H9 (cell line): ENCODE measurements at regions not wholly inside any gene's neighbourhood (a gene's known extent, or its start where the extent isn't known, plus 50 kb on each side); places are given as distances from the start of the nearest gene placed in this dataset.

ENCODE experiments used
- DNase-seq: peaks from one replicate; pipeline ENCODE4 v3.0.0-alpha.2; 2017
- H2AFZ ChIP-seq: one replicate; pipeline ENCODE4 v1.6.1; 2013; ENCODE audit warnings: mild to moderate bottlenecking, low read length, control low read depth, moderate library complexity
- H2AK5ac ChIP-seq: 2 replicates; pipeline ENCODE4 v1.6.1; 2013; ENCODE audit warnings: low read length, control low read depth, mixed read lengths; ENCODE audit not compliant: insufficient read length
- H2BK120ac ChIP-seq: one replicate; pipeline ENCODE4 v1.6.1; 2013; ENCODE audit warnings: low read depth, mild to moderate bottlenecking, low read length, control low read depth, inconsistent platforms; ENCODE audit not compliant: poor library complexity, severe bottlenecking
- H2BK12ac ChIP-seq: 2 replicates; pipeline ENCODE4 v1.6.1; 2013; ENCODE audit warnings: low read length, control low read depth, mixed read lengths, low read depth; ENCODE audit not compliant: insufficient read length
- H2BK15ac ChIP-seq: 2 replicates; pipeline ENCODE4 v1.6.1; 2013; ENCODE audit warnings: low read depth, low read length, control low read depth
- H2BK20ac ChIP-seq: one replicate; pipeline ENCODE4 v1.6.1; 2013; ENCODE audit warnings: low read depth, mild to moderate bottlenecking, low read length, control low read depth, inconsistent platforms; ENCODE audit not compliant: poor library complexity, severe bottlenecking
- H2BK5ac ChIP-seq: 2 replicates; pipeline ENCODE4 v1.6.1; 2013; ENCODE audit warnings: low read length, control low read depth, mixed read lengths; ENCODE audit not compliant: insufficient read length
- H3K14ac ChIP-seq: 2 replicates; pipeline ENCODE4 v1.6.1; 2013; ENCODE audit warnings: low read length, control low read depth; ENCODE audit not compliant: insufficient read depth
- H3K18ac ChIP-seq: 2 replicates; pipeline ENCODE4 v1.6.1; 2013; ENCODE audit warnings: low read depth, mild to moderate bottlenecking, mixed read lengths, low read length, control low read depth; ENCODE audit not compliant: insufficient read length
- H3K23ac ChIP-seq: 2 replicates; pipeline ENCODE4 v1.6.1; 2013; ENCODE audit warnings: low read length, control low read depth, mixed read lengths, low read depth; ENCODE audit not compliant: insufficient read length
- H3K23me2 ChIP-seq: 2 replicates; pipeline ENCODE4 v1.6.1; 2013; ENCODE audit warnings: low read depth, mild to moderate bottlenecking, mixed read lengths, low read length, control low read depth; ENCODE audit not compliant: insufficient read length, poor library complexity, severe bottlenecking
- H3K27ac ChIP-seq: 2 replicates; pipeline ENCODE4 v1.5.1; 2013; ENCODE audit warnings: low read length, control low read depth, mixed read lengths, low read depth; ENCODE audit not compliant: insufficient read length
- H3K27me3 ChIP-seq: 2 replicates; pipeline ENCODE4 v1.6.1; 2013; ENCODE audit warnings: low read length, control low read depth, inconsistent platforms; ENCODE audit not compliant: insufficient read depth
- H3K4ac ChIP-seq: 2 replicates; pipeline ENCODE4 v1.6.1; 2013; ENCODE audit warnings: low read depth, mild to moderate bottlenecking, control low read depth, inconsistent platforms, low read length, moderate library complexity
- H3K4me1 ChIP-seq: 2 replicates; pipeline ENCODE4 v1.6.1; 2013; ENCODE audit warnings: low read length, control low read depth, inconsistent platforms; ENCODE audit not compliant: insufficient read depth
- H3K4me2 ChIP-seq: 2 replicates; pipeline ENCODE4 v1.6.1; 2013; ENCODE audit warnings: low read length, control low read depth, mixed read lengths; ENCODE audit not compliant: insufficient read length, insufficient read depth
- H3K56ac ChIP-seq: 2 replicates; pipeline ENCODE4 v1.6.1; 2013; ENCODE audit warnings: low read depth, mild to moderate bottlenecking, mixed read lengths, low read length, control low read depth; ENCODE audit not compliant: insufficient read length
- H3K79me1 ChIP-seq: 2 replicates; pipeline ENCODE4 v1.6.1; 2013; ENCODE audit warnings: low read depth, mild to moderate bottlenecking, moderate library complexity, low read length, control low read depth, inconsistent platforms; ENCODE audit not compliant: insufficient read depth, poor library complexity, severe bottlenecking
- H3K79me2 ChIP-seq: 2 replicates; pipeline ENCODE4 v1.6.1; 2013; ENCODE audit warnings: low read length, control low read depth, inconsistent platforms; ENCODE audit not compliant: insufficient read depth
- H3K9ac ChIP-seq: 2 replicates; pipeline ENCODE4 v1.6.1; 2013; ENCODE audit warnings: low read length, control low read depth, mixed read lengths; ENCODE audit not compliant: insufficient read length; ENCODE audit errors: extremely low read depth
- H3K9me3 ChIP-seq: one replicate; pipeline ENCODE4 v1.6.1; 2013; ENCODE audit warnings: low read depth, low read length, inconsistent platforms; ENCODE audit not compliant: control insufficient read depth
- H3T11ph ChIP-seq: one replicate; pipeline ENCODE4 v1.6.1; 2013; ENCODE audit warnings: mild to moderate bottlenecking, low read length, control low read depth, inconsistent platforms
- H4K20me1 ChIP-seq: one replicate; pipeline ENCODE4 v1.6.1; 2013; ENCODE audit not compliant: control insufficient read depth, insufficient read length, insufficient read depth
- H4K5ac ChIP-seq: 2 replicates; pipeline ENCODE4 v1.6.1; 2013; ENCODE audit warnings: low read depth, mild to moderate bottlenecking, mixed read lengths, low read length, control low read depth; ENCODE audit not compliant: insufficient read length
- H4K8ac ChIP-seq: replicated peaks from 2 replicates; pipeline ENCODE4 v1.6.1; 2013; ENCODE audit warnings: low read length, control low read depth, mixed read lengths, low read depth; ENCODE audit not compliant: insufficient read length
- H4K91ac ChIP-seq: 2 replicates; pipeline ENCODE4 v1.6.1; 2013; ENCODE audit warnings: low read depth, mild to moderate bottlenecking, moderate library complexity, mixed read lengths, low read length, control low read depth; ENCODE audit not compliant: insufficient read length
- H3K27ac Mint-ChIP-seq, 3 experiments: 2 replicates in 2 of 3; 3 replicates in 1 of 3; pipeline ENCODE4 v1.8.0; 2020 to 2021; ENCODE audit warnings: mixed read lengths in 3 of 3, mild to moderate bottlenecking in 1 of 3, moderate library complexity in 1 of 3
- H3K27me3 Mint-ChIP-seq: 2 replicates; pipeline ENCODE4 v1.8.0; 2021; ENCODE audit warnings: low read depth, mild to moderate bottlenecking, moderate library complexity, mixed read lengths
- H3K36me3 Mint-ChIP-seq, 3 experiments: 2 replicates in 2 of 3; 3 replicates in 1 of 3; pipeline ENCODE4 v1.8.0; 2020 to 2021; ENCODE audit warnings: low read depth in 3 of 3, mixed read lengths in 3 of 3; ENCODE audit not compliant: insufficient read depth in 1 of 3
- H3K4me1 Mint-ChIP-seq, 2 experiments: 2 replicates each; pipeline ENCODE4 v1.8.0; 2020; ENCODE audit warnings: mixed read lengths in 2 of 2
- H3K4me3 Mint-ChIP-seq, 2 experiments: 2 replicates in 1 of 2; 3 replicates in 1 of 2; pipeline ENCODE4 v1.8.0; 2020 to 2021; ENCODE audit warnings: mild to moderate bottlenecking in 2 of 2, mixed read lengths in 2 of 2, moderate library complexity in 1 of 2
- H3K9me3 Mint-ChIP-seq, 2 experiments: 2 replicates in 1 of 2; 3 replicates in 1 of 2; pipeline ENCODE4 v1.8.0; 2020; ENCODE audit warnings: mild to moderate bottlenecking in 2 of 2, mixed read lengths in 2 of 2, moderate library complexity in 1 of 2
- WGBS: extraction: QIAGEN DNeasy Blood & Tissue Kit; methylation state at CpG from one replicate; pipeline ENCODE4 v1.1.7; 2013; ENCODE audit warnings: missing lambda C conversion rate, low lambda C conversion rate, mixed read lengths; ENCODE audit not compliant: insufficient read length; ENCODE audit errors: extremely low coverage; 5-methylcytosine and 5-hydroxymethylcytosine counted together
- TF ChIP-seq, protein P1 (sequence below): fragments of 200-600 bp; sonication (generic); conservative IDR thresholded peaks from 3 replicates; pipeline ENCODE4 v1.8.0; 2021; ENCODE audit warnings: antibody characterized with exemption, mild to moderate bottlenecking

DNA sequence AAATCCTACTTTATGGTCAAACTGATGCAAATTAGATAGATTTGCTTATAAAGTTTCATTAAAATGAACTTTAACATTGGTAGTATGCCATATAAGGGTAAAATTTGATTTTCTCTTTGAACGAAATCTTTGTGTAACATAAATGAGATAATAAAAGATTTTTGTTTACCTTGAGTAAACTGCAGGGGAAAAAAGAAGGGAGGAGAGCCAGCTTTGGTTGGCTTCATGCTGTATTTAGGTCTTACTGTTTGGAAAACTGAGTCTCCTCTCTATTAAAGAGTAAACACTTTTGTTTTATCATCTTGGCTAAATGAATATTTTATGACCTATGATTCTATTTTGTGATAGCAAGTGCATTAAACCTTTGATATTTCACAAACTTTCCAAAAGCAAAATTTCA lies 267.6 kb downstream of the IPO8 start:
- no CpG with 5 or more reads among the region's 1 CpG for WGBS
- Mint-ChIP-seq H3K4me1 (no peaks in the 10 kb centered on the region), H3K4me3 (no peak overlapping the region)

More for the DNA sequence above, 267.6 kb downstream of the IPO8 start:
- no peak overlapping the region for H3T11ph ChIP-seq
- H2BK15ac ChIP-seq: no peak overlapping the region
- H2AFZ ChIP-seq: no peak overlapping the region
- H3K18ac ChIP-seq: no peak overlapping the region
- no peak overlapping the region for H3K56ac ChIP-seq
- H2BK5ac ChIP-seq: no peak overlapping the region
- H3K9me3 ChIP-seq: peaks cover 7% of the 10 kb centered on the region
- TF ChIP-seq, protein P1, sequence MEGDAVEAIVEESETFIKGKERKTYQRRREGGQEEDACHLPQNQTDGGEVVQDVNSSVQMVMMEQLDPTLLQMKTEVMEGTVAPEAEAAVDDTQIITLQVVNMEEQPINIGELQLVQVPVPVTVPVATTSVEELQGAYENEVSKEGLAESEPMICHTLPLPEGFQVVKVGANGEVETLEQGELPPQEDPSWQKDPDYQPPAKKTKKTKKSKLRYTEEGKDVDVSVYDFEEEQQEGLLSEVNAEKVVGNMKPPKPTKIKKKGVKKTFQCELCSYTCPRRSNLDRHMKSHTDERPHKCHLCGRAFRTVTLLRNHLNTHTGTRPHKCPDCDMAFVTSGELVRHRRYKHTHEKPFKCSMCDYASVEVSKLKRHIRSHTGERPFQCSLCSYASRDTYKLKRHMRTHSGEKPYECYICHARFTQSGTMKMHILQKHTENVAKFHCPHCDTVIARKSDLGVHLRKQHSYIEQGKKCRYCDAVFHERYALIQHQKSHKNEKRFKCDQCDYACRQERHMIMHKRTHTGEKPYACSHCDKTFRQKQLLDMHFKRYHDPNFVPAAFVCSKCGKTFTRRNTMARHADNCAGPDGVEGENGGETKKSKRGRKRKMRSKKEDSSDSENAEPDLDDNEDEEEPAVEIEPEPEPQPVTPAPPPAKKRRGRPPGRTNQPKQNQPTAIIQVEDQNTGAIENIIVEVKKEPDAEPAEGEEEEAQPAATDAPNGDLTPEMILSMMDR: no peak
- no peak overlapping the region for H4K8ac ChIP-seq
- no peak overlapping the region for H4K91ac ChIP-seq
- H3K14ac ChIP-seq: no peak overlapping the region
- no peaks in the 10 kb centered on the region for H3K27me3 Mint-ChIP-seq
- H3K9ac ChIP-seq: no peak overlapping the region
- H3K9me3 Mint-ChIP-seq: peaks cover 43 to 51% of the 10 kb centered on the region in 2 experiments
- no peak overlapping the region for H3K27ac Mint-ChIP-seq
- no peak overlapping the region for H2AK5ac ChIP-seq
- no peak overlapping the region for H4K5ac ChIP-seq
- H3K23ac ChIP-seq: no peak overlapping the region
- H2BK120ac ChIP-seq: no peak overlapping the region
- no peak overlapping the region for H2BK20ac ChIP-seq
- no peaks in the 10 kb centered on the region for H3K4me1 ChIP-seq
- H3K36me3 Mint-ChIP-seq: peaks cover 6 to 21% (median 20%) of the 10 kb centered on the region in 3 experiments; a peak in 6 of 7 replicates
- no peak overlapping the region for H3K4ac ChIP-seq
- no peaks in the 10 kb centered on the region for H3K79me2 ChIP-seq
- DNase-seq: no peak
- no peak overlapping the region for H3K4me2 ChIP-seq
- no peak overlapping the region for H2BK12ac ChIP-seq
- no peaks in the 10 kb centered on the region for H3K23me2 ChIP-seq
- no peaks in the 10 kb centered on the region for H4K20me1 ChIP-seq
- no peaks in the 10 kb centered on the region for H3K27me3 ChIP-seq
- no peak overlapping the region for H3K27ac ChIP-seq
- no peaks in the 10 kb centered on the region for H3K79me1 ChIP-seq
